Cardiac septum (tissue), 1 donor: ENCODE measurements at regions not wholly inside any gene's neighbourhood (a gene's known extent, or its start where the extent isn't known, plus 50 kb on each side); places are given as distances from the start of the nearest gene placed in this dataset.
"Not testable (repeated sequence)": the region's sequence is repeated elsewhere in the genome, so short reads cannot be mapped to it uniquely, and the experiment has no call there.

ENCODE experiments used
- DNase-seq: peaks from one replicate; pipeline ENCODE4 v3.0.0-alpha.2; 2020; ENCODE audit warnings: low spot score
- intact Hi-C: fragments of 100-400 bp; cut with DNase I; formaldehyde crosslinking; loops from one replicate; pipeline ENCODE4 v1.14.0; 2022
- donor health status: DM: no; HTN: no; CAD: no.

DNA sequence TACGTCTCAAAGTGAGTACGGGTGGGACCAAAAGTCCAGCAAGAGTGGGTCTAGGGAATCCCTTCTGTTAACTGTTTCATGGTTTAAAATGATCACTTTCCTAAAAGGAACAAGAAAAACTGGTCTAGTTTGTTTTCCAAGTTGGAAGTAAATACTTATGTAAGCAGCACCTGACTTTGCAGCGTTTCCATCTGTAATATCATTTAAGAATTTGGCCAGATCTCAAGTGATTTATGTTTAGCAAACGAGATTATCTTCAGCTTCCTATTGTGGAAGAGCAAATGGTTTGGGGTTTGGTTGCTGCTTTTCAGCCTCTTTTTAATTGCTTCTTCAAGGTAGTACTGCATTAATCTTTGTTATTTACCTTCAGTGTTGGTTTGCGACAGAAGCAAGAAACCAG is 50.4 kb downstream of the FHIP1A start:
- intact Hi-C loops, result no loop called here
- DNase-seq, result no peak

- intact Hi-C loops, result no loop called here
- no peak for DNase-seq
Observed at GRCh38 chr4:151460434-151460833, 51.5 kb downstream of the FHIP1A start.

DNA sequence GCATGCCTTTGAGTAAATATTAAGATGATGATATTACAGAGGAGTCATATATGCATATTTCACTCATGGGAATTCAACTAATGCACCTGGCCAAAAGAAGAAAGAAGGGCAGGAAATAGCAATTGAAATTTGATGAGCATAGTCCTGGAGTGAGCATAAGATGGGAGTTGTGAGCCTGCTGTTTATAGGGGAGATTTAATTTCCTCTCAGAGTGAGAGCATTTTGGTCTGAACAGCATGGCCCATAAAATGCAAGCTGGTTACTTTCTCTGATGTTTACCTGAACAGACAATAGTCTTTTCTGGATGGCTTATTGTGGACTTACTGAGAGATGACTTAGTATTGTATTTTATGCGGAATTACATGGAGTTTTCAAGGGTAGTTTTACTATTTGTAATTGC is 53.6 kb downstream of the FHIP1A start:
- DNase-seq, result no peak
- intact Hi-C loops, result no loop called here

DNA sequence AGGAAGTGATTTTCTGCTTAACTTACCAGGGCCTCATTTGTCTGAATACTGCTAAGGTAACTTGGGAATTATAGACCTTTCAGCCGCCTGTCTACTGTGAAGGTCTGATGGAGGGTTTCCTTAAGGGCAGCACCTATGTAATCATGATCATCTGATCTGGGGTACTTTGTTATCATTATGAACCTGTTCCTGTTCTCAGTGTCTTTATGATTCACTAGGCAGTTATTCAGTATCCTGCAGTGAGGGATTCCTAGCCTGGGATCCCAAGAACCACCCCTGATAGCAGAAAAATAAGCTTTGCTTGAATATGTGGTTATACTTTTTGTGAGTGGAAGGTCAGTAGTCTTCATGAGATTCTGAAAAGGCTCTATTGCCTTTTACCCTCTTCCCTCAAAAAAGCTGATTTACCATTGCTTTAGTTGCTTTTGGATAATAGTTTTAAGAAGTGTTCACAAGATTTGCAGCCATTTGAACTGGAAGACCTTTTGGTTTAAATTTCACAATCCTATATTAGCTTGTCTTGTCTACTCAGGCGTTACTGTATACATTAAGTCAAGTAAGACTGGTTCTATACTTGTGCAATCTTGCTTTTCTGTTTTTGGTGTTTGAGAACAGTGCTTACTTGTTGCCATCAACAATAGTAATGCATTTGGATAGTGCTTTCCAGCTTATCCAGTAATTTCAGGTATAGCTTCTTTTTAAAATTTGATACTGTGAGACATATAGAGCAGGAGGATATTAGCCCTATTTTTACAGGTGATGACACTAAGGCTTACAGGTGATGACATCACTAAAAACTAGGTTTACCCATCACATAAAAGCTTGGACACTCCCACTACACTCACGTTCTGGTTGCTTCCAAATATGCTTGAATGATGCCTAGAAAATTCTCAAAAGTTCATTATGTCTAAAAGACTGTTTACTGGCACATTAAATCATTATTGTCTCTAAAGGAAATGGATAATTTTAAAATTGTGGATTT is 60.0 kb downstream of the FHIP1A start:
- no peak for DNase-seq

DNA sequence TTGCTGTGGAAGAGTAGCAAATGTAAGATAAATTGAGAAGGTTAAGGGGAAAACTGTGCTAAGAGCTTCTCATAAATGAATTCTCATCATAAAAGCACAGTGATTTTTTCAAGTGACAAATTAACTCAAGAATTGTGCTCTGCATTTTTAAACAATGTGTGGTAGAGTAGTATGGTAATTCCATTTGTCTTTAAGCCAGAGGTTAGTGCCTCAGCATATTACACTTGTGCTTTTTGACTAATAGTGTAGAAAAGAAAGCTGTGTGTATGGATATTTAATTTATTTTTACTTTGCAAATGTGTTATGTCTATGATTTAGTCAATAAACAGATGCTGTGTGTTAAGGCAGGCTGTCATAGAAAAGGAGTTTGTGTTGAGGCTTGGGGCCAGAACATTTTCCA is 61.0 kb downstream of the FHIP1A start:
- intact Hi-C loops, result no loop called here
- no peak for DNase-seq

More for the DNA sequence above, 60.0 kb downstream of the FHIP1A start:
- intact Hi-C loops, result no loop called here

DNA sequence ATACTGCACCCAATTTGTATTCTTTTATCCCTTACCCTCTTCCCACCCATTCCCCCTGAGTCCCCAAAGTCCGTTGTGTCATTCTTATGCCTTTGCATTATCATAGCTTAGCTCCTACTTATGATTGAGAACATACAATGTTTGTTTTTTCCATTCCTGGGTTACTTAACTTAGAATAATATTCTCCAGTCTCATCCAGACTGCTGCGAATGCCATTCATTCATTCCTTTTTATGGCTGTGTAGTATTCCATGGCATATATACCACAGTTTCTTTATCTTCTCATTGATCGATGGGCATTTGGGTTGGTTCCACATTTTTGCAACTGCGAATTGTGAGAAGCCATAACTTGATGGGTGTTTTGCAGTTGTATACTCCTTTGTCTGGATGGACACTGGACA is 62.8 kb downstream of the FHIP1A start:
- intact Hi-C loops, result no loop called here
- DNase-seq, result no peak

GRCh38 chr4:151472297-151472696 is 63.3 kb downstream of the FHIP1A start:
- DNase-seq, result no peak
- intact Hi-C loops, result no loop called here

DNA sequence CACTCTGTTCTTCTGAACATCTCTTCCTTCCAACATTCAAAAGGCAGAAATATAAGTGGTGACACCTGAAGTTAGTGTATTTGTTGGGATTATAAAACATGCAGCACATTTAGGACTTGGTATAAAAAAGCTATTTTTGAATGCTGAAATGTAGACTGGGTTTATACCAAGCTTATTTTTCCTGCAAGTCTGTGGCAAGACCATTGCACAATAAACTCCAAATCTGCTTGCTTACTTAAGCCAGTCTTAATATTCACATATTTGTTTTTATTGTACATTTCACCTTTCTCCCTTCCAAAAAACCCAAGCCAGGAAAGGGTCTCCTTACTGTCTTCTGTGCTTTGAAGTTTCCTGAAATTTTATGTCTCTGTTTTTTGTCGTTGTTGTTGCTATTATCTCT is 63.7 kb downstream of the FHIP1A start:
- DNase-seq, result no peak
- intact Hi-C loops, result no loop called here

DNA sequence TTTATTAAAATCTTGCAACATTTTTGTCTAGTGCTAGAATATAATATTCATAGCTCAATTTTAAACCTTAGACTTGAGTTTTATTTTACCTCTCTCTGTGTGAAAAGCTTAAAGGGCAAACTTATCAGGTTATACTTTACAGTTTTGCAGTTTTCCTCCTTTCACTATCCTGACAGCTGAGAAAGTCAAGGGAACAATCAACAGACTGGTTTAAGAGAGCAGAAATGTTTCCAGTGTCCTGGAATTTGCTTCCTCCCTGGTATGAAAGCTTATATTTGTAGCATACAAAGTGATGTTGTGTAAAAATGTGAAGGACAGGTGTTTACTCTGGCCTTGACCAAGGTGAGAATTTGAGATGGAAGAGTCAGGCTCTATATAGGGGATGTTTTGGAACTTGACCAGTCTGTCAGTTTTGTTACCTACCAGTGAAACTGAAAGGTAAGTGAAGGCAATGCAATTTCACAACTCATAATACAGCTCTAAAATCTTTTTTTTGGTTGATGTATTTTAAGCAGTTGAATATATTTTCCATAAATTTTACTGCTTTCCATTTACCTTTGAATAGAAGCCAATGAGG is 64.6 kb downstream of the FHIP1A start:
- DNase-seq, result no peak
- intact Hi-C loops, result no loop called here

GRCh38 chr4:151475035-151475714 is 66.2 kb downstream of the FHIP1A start:
- no peak for DNase-seq
- intact Hi-C loops, result no loop called here

GRCh38 chr4:151481813-151482212 is 72.8 kb downstream of the FHIP1A start:
- DNase-seq, result no peak
- intact Hi-C loops, result no loop called here

DNA sequence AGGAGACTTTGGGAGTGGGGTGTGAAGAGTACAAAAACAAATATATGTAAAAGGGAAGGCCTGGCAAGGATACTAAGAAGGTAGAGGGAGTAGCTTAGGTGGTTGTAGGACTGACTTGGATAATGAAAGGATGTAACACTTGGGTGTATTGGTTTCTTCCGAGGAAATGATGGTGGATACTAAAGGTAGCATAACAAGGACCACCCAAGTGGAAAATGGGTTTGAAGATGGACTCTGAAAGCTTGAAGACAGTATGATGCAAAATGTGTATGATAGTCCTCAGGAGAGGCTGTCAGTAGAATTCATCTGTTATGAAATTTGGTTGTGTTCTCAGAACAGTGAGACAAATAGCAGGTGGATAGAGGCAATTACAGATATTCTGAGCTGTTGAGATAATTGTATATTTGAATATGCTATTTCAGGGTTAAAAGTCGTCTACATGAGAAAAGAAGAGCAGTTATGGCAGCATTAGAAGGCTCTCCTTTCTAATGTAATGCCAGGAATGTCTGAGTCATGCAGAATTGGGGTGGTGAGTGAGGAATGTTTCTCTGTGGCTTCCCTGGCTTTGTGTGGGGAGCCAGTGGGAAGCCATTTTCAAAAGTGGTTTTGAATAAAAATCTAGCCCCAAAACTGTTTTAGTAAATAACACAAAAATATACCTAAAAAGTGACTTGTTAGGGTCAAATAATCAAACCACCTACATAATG is 75.6 kb downstream of the FHIP1A start:
- no peak for DNase-seq
- intact Hi-C loops, result no loop called here

DNA sequence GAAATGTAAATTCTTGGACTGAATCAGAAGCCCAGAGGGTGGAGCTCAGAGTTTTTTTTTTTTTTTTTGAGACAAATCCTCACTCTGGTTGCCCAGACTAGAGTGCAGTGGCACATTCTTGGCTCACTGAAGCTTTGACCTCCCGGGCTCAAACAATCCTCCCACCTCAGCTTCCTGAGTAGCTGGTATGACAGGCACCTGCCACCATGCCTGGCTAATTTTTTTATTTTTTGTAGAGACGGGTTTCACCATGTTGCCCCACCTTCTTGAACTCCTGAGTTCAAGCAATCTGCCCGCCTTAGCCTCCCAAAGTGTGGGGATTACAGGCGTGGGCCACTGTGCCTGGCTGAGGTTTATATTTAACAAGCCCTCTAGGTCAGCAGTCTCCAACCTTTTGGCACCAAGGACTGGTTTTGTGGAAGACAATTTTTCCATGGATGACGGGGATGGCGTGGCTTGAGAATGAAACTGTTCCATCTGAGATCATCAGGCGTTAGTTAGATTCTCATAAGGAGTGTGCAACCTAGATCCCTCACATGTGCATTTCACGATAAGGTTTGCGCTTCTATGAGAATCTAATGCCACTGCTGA is 76.7 kb downstream of the FHIP1A start:
- intact Hi-C loops, result no loop called here
- no peak for DNase-seq

DNA sequence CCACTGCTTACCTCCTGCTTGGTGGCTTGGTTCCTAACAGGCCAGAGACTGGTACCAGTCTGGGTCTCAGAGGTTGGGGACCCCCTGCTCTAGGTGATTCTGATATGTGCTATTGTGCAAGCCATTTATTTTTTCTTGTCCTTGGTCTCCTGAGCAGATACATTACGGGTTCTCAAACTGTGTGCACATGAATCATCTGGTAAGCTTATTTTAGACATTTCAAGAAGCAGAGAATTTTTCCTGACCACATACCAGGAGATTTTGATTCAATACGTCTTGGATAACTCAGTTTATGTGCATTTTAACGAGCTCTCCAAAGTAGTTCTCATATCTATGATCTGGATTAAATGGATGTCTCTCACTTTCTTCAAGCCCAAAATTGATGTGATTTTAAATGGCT is 77.2 kb downstream of the FHIP1A start:
- DNase-seq, result no peak
- intact Hi-C loops, result no loop called here

DNA sequence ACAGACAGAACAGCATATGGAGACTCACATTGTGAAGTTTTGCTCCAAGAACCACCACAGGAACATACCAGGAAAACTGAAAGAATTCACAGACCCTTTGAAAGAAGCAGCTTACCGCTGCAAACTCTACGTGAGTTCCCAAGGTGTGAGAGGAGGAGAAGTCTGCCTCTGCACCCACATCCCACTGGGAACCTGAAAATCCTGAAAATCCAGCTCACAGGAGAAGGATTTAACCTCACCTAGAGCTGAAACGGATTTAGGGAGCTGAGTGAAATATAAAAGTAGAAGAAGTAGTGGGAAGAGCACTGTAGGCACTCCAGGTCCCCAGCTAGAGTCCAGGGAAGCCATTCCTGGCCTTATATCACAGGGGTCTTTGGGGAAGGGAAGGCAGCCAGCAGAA is 80.0 kb downstream of the FHIP1A start:
- intact Hi-C loops, result no loop called here
- DNase-seq, result no peak

GRCh38 chr4:151489462-151490203 is 80.7 kb downstream of the FHIP1A start:
- no peak for DNase-seq

GRCh38 chr4:151495612-151496011 is 86.6 kb downstream of the FHIP1A start:
- intact Hi-C loops, DNase-seq: not testable (repeated sequence)

More at GRCh38 chr4:151489462-151490203, 80.7 kb downstream of the FHIP1A start:
- intact Hi-C loops, result no loop called here

DNA sequence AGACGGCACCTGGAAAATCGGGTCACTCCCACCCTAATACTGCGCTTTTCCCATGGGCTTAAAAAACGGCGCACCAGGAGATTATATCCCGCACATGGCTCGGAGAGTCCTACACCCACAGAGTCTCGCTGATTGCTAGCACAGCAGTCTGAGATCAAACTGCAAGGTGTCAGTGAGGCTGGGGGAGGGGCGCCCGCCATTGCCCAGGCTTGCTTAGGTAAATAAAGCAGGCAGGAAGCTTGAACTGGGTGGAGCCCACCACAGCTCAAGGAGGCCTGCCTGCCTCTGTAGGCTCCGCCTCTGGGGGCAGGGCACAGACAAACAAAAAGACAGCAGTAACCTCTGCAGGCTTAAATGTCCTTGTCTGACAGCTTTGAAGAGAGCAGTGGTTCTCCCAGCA is 102.6 kb downstream of the FHIP1A start:
- intact Hi-C loops, DNase-seq: not testable (repeated sequence)

DNA sequence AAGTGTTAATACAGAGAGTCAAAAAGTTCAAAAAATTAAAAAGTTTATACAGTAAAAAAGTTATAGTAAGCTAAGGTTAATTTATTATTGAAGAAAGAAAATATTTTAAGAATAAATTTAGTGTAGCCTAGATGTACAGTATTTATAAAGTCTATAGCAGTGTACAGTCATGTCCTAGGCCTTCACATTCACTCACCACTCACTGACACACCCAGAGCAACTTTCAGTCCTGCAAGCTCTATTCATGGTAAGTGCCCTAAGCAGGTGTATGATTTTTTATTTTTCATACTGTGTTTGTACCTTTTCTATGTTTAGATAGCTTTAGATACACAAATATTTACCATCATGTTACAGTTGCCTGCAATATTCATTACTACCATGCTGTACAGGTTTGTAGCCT is 108.9 kb downstream of the FHIP1A start:
- intact Hi-C loops, result no loop called here
- no peak for DNase-seq
